GM21381 (cell line): ENCODE measurements at regions not wholly inside any gene's neighbourhood (a gene's known extent, or its start where the extent isn't known, plus 50 kb on each side); places are given as distances from the start of the nearest gene placed in this dataset.
"Not testable (repeated sequence)": the region's sequence is repeated elsewhere in the genome, so short reads cannot be mapped to it uniquely, and the experiment has no call there.

Experiments
- ATAC-seq: cut with Tn5 transposase; IDR thresholded peaks from one replicate; pipeline ENCODE4 v1.9.1; 2021; ENCODE audit warnings: mild to moderate bottlenecking, moderate library complexity; ENCODE audit not compliant: unreplicated experiment

GRCh38 chr2:189308056-189308790 lies 128.7 kb upstream of the COL5A2 start:
- ATAC-seq = no peak

- ATAC-seq = no peak
These were observed 129.8 kb upstream of the COL5A2 start for GRCh38 chr2:189309331-189309730.

- no peak for ATAC-seq
These were observed 129.1 kb upstream of the WDR75 start for GRCh38 chr2:189312211-189312610.

- ATAC-seq = no peak
These were observed 128.6 kb upstream of the WDR75 start for GRCh38 chr2:189312643-189313042.

DNA sequence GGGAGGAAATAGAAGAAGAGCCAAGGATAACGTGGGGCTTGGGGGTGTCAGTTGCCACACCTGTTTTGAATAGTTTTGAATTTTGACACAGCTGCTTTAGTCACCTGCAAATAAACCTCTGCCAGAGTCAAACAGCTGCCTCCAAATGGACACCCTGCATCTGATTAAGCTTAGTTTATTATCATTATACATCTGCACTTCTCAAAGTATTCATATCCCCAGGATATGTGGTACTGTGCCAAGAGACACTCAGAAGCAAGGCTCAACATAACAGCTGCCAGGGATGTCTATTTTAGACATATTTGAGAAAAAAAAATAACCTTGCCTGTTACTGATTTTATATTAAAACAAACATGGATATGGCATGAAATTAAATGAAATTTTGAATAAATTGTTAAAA lies 122.5 kb upstream of the WDR75 start:
- no peak for ATAC-seq

GRCh38 chr2:189319424-189319823 lies 121.8 kb upstream of the WDR75 start:
- ATAC-seq = not testable (repeated sequence)

DNA sequence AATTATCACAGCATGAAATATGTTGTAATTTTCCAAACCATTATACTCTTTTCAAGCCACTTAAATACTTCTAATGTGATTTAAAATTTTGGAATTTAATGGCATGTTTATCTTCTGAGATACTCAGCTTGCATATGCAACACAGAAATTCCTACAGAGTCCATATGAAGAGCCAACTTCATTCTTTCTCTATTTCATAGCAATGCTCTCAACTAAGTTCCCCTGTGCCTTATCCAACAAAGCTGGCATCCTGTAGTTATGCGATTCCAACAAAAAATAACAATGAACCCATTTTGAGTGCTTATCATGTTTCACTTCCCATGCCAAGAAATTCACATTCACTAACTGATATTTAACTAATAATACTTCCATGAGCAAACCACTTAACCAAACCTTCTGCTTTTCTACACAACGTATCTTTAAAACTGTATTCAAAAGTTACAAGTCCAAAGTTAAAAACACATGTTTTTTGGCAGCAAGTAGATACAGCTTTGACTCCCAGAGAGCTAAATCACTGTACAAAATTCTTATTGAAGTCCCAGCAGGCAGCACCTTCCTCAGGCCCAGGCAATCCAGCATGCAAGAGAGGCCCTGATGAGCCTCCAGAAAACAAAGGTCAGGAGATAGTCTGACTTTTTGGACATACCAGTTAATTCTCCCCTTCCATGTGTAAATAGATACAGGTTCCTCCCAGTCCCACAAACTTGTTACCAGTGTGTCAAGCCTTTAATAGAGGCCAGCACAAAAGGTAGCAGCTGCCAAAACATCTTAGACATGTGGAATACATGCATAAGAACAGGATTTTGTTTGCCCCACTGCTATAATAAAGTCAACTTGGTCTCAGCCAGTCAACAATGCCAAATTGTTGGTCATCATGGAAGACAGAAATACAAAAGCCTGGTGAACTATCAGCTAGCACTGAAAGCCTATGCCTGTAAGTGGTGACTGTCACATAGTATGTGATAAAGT lies 113.1 kb upstream of the WDR75 start:
- ATAC-seq = no peak

DNA sequence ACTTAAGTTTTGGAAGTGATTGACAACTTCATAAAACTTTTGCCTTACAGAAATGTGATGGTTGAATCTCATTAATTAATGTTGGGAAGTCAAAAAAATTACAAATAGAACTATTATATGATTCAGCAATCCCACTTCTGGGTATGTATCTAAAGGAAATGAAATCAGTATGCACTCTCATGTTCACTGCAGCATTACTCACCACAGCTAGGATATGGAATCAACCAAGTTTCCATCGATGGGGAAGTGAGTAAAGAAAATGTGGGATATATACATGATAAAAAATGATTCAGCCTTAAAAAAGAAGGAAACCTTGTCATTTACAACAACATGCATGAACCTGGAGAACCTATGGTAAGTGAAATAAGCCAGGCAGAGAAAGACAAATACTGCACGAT lies 112.4 kb upstream of the WDR75 start:
- no peak for ATAC-seq

- no peak for ATAC-seq
These were observed 104.8 kb upstream of the WDR75 start for GRCh38 chr2:189336276-189336975.

- ATAC-seq = no peak
These were observed 103.6 kb upstream of the WDR75 start for GRCh38 chr2:189337656-189338055.

GRCh38 chr2:189338115-189338514 lies 103.2 kb upstream of the WDR75 start:
- ATAC-seq = no peak

DNA sequence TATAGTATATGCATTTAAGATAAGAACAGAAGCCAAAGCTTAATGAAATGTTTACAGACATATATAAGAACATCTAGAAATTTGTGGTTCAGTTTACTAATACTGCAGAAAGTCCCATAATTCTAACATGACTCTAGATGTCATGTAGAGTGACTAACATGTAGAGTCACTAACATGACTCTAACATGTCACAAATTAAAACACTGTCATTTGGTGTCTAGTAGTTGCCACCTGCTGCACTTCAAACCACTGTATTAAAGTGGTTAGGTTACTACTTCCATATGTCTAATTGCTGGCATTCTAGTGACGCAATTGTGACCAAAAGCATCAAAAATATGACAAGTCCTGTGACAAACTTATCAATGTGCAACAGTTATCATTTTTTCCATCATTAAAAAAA lies 100.2 kb upstream of the WDR75 start:
- no peak for ATAC-seq

DNA sequence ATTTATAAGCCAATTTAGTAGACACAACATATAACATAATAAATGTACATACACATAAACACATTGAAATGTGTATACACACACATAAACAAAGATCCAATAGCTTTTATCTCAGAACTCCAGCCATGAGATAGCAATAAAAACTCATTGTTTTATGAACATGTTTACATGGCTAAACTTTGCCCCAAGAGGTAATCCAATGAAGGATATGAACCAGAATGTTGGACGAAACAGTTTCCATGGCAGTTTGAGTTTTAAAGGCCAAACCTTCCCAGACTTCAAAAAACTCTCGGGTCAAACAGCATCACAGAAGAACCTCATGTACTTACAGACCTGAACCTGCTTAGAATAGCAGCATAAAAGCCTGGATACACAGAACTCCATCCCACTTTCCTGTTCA lies 97.2 kb upstream of the WDR75 start:
- ATAC-seq = no peak

DNA sequence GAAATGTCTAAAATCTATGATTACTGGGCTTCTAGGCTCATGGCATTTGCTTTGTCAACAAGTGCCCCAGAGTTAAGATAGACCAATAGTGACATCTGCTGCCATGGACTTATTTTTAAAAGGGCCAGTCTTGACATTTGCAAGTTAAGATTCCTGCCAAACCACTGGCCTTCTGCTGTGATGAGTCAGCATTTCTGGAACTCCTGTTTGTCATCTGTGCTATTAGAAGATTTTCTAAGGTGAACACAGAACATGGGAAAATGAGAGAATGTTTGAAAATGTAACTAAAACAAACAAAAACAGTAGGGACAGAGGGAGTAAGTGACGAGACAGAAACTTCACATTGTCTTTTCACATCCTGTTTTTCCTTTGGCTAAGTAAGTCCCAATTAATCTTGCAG lies 93.7 kb upstream of the WDR75 start:
- peak; percentile 77 for ATAC-seq

DNA sequence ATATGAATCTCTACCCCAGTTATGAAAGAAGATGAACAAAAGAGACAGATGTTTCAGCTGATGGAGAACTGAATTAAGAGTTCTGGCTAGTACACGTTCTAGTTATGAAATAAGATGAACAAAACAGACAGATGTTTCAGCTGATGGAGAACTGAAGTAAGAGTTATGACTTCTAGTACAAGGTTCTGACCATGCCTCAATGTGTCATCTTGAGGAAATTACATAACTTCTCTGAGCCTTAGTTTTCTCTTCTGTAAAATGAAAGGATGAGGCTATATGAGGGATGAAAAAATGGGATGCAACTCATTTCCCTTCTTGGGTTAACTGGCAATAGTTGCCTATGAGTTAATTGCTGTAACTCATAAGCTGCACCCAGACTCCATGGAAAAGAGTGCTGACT lies 92.9 kb upstream of the WDR75 start:
- ATAC-seq = no peak

GRCh38 chr2:189350540-189351209 lies 90.6 kb upstream of the WDR75 start:
- ATAC-seq = no peak

- ATAC-seq = not testable (repeated sequence)
These were observed 89.3 kb upstream of the WDR75 start for GRCh38 chr2:189351933-189352332.

DNA sequence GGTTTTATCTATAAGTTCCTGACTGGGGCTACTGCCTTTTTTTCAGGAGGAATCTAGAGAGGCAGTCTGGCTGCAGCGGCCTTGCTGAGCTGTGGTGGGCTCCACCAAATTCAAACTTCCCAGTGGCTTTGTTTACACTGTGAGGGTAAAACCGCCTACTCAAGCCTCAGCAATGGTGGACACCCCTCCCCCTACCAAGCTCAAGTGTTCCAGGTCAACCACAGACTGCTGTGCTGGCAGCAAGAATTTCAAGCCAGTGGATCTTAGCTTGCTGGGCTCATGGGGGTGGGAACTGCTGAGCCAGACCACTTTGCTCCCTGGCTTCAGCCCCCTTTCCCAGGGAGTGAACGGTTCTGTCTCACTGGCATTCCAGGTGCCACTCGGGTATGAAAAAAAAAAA lies 83.9 kb upstream of the WDR75 start:
- not testable (repeated sequence) for ATAC-seq

DNA sequence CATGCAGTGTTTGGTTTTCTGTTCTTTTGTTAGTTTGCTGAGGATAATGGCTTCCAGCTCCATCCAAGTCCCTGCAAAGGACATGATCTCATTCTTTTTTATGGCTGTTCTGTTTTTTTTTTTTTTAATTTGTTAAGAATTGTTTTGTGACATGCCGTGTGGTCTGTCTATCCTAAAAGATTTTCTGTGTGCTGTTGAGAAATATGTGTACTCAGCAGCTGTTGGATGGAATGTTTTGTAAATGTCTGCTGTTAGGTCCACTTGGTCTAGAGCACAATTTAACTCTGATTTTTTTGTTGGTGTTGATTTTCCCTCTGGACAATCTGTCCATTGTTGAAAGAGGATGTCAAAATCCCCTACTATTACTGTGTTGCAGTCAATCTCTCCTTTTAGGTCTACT lies 80.4 kb upstream of the WDR75 start:
- ATAC-seq = no peak

GRCh38 chr2:189362283-189362682 lies 79.0 kb upstream of the WDR75 start:
- ATAC-seq = no peak

DNA sequence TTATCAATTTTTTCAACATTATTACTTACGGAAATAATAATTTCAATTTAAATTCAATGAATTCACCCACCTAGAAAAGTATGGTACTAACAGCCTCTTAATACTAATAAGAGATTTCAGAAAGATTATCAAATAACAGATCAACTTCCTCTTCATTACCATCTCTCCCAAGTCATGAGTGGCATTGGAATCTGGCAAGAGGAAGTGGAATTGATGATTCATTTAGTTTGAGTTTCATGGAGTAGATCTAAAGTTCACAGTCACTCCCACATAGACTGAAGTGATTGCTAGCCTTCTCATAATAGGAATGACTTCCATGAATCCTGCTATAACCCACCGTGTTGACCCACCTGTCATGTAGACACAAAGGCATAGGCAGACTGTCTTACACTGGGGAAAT lies 77.7 kb upstream of the WDR75 start:
- ATAC-seq = no peak
